Upper lobe of right lung (tissue), 1 donor: ENCODE measurements at regions not wholly inside any gene's neighbourhood (a gene's known extent, or its start where the extent isn't known, plus 50 kb on each side); places are given as distances from the start of the nearest gene placed in this dataset.

ENCODE experiments used
- ATAC-seq: fragments of 200-7000 bp; cut with Tn5 transposase; one replicate; pipeline ENCODE4 v1.9.1; 2020; ENCODE audit warnings: mild to moderate bottlenecking, moderate library complexity
- DNase-seq: peaks from one replicate; pipeline ENCODE4 v3.0.0-alpha.2; 2020
- H3K27ac ChIP-seq: fragments of 200-600 bp; one replicate; pipeline ENCODE4 v1.8.0; 2022
- H3K27me3 ChIP-seq: fragments of 200-600 bp; one replicate; pipeline ENCODE4 v1.8.0; 2022; ENCODE audit warnings: mild to moderate bottlenecking
- H3K36me3 ChIP-seq: fragments of 200-600 bp; one replicate; pipeline ENCODE4 v1.8.0; 2022
- H3K4me1 ChIP-seq: fragments of 200-600 bp; one replicate; pipeline ENCODE4 v1.8.0; 2022
- H3K4me3 ChIP-seq: fragments of 200-600 bp; one replicate; pipeline ENCODE4 v1.8.0; 2022; ENCODE audit warnings: mild to moderate bottlenecking
- H3K9me3 ChIP-seq: fragments of 200-600 bp; one replicate; pipeline ENCODE4 v1.8.0; 2022
- intact Hi-C: fragments of 100-400 bp; cut with DNase I; formaldehyde crosslinking; loops from one replicate; pipeline ENCODE4 v1.11.0; 2022
- TF ChIP-seq, protein P1 (sequence below): fragments of 200-600 bp; IDR thresholded peaks from one replicate; pipeline ENCODE4 v1.8.0; 2022; ENCODE audit warnings: antibody characterized with exemption
- donor health status: DM: no; HTN: yes; CAD: no; lungs with severe emphysema.

- Histone ChIP-seq H3K27ac (no peak overlapping the region), H3K4me3 (no peak overlapping the region), H3K4me1 (no peaks in the 10 kb centered on the region), H3K27me3 (peaks cover under 1% of the 10 kb centered on the region), H3K36me3 (no peaks in the 10 kb centered on the region), H3K9me3 (no peaks in the 10 kb centered on the region)
- DNase-seq, result peak; percentile 48
- TF ChIP-seq, protein P1, sequence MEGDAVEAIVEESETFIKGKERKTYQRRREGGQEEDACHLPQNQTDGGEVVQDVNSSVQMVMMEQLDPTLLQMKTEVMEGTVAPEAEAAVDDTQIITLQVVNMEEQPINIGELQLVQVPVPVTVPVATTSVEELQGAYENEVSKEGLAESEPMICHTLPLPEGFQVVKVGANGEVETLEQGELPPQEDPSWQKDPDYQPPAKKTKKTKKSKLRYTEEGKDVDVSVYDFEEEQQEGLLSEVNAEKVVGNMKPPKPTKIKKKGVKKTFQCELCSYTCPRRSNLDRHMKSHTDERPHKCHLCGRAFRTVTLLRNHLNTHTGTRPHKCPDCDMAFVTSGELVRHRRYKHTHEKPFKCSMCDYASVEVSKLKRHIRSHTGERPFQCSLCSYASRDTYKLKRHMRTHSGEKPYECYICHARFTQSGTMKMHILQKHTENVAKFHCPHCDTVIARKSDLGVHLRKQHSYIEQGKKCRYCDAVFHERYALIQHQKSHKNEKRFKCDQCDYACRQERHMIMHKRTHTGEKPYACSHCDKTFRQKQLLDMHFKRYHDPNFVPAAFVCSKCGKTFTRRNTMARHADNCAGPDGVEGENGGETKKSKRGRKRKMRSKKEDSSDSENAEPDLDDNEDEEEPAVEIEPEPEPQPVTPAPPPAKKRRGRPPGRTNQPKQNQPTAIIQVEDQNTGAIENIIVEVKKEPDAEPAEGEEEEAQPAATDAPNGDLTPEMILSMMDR, result no peak
- intact Hi-C loops, result no loop called here
- no peak for ATAC-seq
These were observed 136.9 kb downstream of the IRF8 start for GRCh38 chr16:86035906-86036305.

DNA sequence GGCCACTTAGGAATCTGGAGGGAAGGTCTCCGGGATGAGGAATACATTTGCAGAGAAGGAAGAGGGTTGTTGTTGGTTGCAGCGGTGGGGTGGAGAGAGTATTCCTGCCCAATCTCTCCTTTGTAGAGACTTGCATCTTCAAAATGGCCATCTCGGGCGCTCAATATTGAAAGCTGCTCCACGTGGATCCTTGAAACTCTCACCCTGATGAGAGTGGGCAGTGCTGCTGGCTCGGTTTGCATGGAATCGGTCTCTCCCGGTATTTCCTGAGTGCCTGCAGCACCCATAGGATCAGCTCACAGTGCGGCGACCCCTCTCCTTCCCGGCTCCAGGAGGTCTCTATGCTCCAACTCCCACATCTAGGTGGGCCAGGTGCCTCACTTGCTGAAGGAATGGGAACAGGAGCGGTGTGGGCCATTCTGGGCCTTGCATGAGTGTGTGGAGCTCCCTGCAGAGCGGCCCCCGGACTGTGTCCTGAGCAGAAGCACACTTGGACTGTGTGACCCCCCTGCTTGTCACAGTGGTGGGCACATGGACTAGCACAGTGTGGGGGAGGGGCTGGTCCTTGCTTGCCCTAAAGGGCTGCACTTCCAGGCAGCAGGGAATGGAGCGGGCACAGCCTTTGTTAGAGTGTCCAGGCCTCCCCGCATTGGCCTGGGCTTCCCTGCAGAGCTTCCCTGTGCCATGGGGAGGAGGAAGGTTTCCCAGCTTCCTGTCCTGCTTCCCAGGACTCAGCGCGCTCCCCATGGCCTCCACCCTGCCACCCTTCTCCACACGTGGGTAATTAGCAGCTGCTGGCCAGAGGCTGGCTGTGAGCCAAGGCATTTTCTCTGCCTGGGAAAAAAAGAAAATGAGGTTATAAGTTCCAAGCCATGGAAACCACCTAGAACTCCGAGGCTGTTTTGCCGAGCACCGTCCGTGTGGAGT is 139.3 kb downstream of the IRF8 start:
- DNase-seq (peak; percentile 54), ATAC-seq (peak; percentile 15)
- Histone ChIP-seq H3K4me1 (no peaks in the 10 kb centered on the region), H3K9me3 (no peaks in the 10 kb centered on the region), H3K27ac (no peak overlapping the region), H3K4me3 (no peak overlapping the region), H3K27me3 (peaks cover 10% of the 10 kb centered on the region), H3K36me3 (no peaks in the 10 kb centered on the region)
- intact Hi-C loops, result no loop called here
- TF ChIP-seq, protein P1, result no peak

DNA sequence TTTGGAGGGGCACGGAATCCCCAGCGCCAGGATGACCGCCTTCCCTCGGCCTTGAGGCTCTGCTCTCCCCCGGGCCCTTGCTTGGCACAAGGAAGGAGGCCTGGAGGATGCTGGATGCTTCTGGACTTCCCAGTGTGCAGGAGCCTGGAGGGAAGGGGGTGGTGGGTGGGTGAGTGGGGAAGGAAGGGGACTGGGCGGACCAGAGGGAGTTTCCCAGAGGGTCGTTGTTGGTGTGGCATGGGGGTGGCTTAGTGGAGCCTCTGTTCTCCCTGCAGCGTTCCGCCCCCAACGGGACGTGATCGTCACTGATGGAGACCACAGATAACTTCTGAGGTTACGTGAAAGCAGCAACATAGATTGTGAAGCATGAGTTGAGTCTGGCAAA is 140.0 kb downstream of the IRF8 start:
- Histone ChIP-seq H3K4me3 (no peak overlapping the region), H3K27me3 (peaks cover 11% of the 10 kb centered on the region), H3K9me3 (no peaks in the 10 kb centered on the region), H3K36me3 (no peaks in the 10 kb centered on the region), H3K4me1 (no peaks in the 10 kb centered on the region), H3K27ac (no peak overlapping the region)
- intact Hi-C loops, result no loop called here
- no peak for ATAC-seq
- TF ChIP-seq, protein P1, result no peak
- DNase-seq, result peak; percentile 41

GRCh38 chr16:86039606-86040005 is 140.6 kb downstream of the IRF8 start:
- no peaks in the 10 kb centered on the region for H3K9me3 ChIP-seq
- no peak overlapping the region for H3K27ac ChIP-seq
- H3K27me3 ChIP-seq, result peaks cover 11% of the 10 kb centered on the region
- H3K4me3 ChIP-seq, result no peak overlapping the region
- TF ChIP-seq, protein P1, result no peak
- H3K36me3 ChIP-seq, result no peaks in the 10 kb centered on the region
- no peaks in the 10 kb centered on the region for H3K4me1 ChIP-seq
- DNase-seq (peak; percentile 27), ATAC-seq (no peak)
- intact Hi-C loops, result no loop called here

DNA sequence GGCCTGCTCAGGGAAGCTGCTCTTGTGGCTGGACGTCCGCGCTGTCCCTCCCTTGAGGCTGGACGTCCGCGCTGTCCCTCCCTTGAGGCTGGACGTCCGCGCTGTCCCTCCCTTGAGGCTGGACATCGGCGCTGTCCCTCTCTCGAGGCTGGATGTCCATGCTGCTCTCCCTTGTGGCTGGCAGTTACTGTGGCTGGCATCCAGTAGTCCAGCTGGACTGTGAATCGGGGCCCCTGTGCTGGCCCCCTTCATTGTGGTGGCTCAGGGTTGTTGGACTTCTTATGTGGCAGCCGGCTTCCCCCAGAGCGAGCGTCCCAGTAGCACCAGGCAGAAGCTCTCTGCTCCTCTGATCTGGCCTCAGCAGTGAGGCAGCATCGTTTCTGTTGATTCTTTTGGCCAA is 141.5 kb downstream of the IRF8 start:
- peaks cover 11% of the 10 kb centered on the region for H3K27me3 ChIP-seq
- H3K4me3 ChIP-seq, result no peak overlapping the region
- intact Hi-C loops, result no loop called here
- H3K9me3 ChIP-seq, result no peaks in the 10 kb centered on the region
- H3K4me1 ChIP-seq, result no peaks in the 10 kb centered on the region
- DNase-seq, result peak; percentile 22
- no peak overlapping the region for H3K27ac ChIP-seq
- TF ChIP-seq, protein P1, result no peak
- no peaks in the 10 kb centered on the region for H3K36me3 ChIP-seq
- no peak for ATAC-seq
